ENCODE measurements at regions not wholly inside any gene's neighbourhood (a gene's known extent, or its start where the extent isn't known, plus 50 kb on each side); places are given as distances from the start of the nearest gene placed in this dataset.

DNA sequence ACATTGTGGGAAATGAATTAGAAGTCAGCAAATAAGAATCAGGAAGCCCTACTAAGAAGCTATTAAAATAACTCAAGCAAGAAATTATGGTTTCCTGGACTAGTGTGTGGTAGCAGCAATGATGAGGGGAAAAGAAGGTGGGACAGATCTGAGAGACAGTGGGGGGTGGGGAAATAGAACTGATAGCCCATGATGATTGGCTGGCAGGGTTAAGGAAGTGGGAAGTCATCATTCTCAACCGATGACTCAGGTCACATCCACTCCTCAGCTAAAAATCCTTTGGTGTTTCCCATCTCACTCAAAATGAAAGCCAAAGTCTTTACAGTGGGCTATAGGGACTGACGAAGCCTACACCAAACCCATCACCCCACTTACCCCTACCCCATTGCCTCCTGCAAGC lies 153.9 kb upstream of the ARHGEF26 start:
- H2AFZ ChIP-seq (replicated peaks), result no peak overlapping the region
- H3K9me3 Mint-ChIP-seq, result peaks cover 5% of the 10 kb centered on the region

DNA sequence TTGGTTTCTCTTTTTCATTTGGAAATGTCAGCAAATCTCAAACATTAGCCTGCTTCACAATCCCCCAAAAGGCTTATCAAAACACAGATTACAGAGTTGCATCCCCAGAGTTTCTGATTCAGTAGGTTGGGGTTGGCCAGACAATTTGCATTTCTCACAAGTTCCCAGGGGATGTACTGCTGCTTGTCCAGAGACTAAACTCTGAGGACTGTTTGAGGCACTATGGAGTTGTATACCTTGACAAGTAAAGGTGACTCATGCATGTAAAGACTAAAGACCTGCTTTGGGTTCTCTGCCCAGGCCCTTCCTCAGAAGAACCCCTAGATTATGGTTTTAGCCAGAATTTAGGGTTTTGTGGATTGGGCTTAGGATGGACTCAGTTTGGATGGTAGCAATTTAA lies 151.1 kb upstream of the ARHGEF26 start:
- no peak overlapping the region for H3K4me3 ChIP-seq
- H4K20me1 ChIP-seq (ENCODE audit: low read depth), result no peaks in the 10 kb centered on the region
- H3K9me3 Mint-ChIP-seq, result peaks cover 4% of the 10 kb centered on the region
- H3K36me3 Mint-ChIP-seq, result no peaks in the 10 kb centered on the region
- H3K4me1 ChIP-seq, result no peaks in the 10 kb centered on the region
- no peaks in the 10 kb centered on the region for H3F3A ChIP-seq (ENCODE audit: low read depth)
- H3K27me3 ChIP-seq, result no peaks in the 10 kb centered on the region
- no peaks in the 10 kb centered on the region for H3K36me3 ChIP-seq
- peaks cover 3% of the 10 kb centered on the region for H3K27me3 Mint-ChIP-seq (ENCODE audit: insufficient read depth, low read depth)
- H3K9me3 ChIP-seq (ENCODE audit: low read depth), result no peaks in the 10 kb centered on the region
- no peak overlapping the region for H3K27ac Mint-ChIP-seq
- no peak overlapping the region for H3K9ac ChIP-seq
- DNase-seq (ENCODE audit: low spot score), result no peak
- H3K79me2 ChIP-seq (ENCODE audit: low read depth), result no peaks in the 10 kb centered on the region
- no peak overlapping the region for H3K4me3 Mint-ChIP-seq
- no peak overlapping the region for H2AFZ ChIP-seq (replicated peaks)
- H3K4me2 ChIP-seq, result no peak overlapping the region
- H3K4me1 Mint-ChIP-seq, result no peaks in the 10 kb centered on the region
- TF ChIP-seq EZH2phosphoT487 (IDR thresholded peaks at IDR 0.05) (no peak), EZH2 (IDR thresholded peaks at IDR 0.05) (no peak)
- TF ChIP-seq, protein P1, sequence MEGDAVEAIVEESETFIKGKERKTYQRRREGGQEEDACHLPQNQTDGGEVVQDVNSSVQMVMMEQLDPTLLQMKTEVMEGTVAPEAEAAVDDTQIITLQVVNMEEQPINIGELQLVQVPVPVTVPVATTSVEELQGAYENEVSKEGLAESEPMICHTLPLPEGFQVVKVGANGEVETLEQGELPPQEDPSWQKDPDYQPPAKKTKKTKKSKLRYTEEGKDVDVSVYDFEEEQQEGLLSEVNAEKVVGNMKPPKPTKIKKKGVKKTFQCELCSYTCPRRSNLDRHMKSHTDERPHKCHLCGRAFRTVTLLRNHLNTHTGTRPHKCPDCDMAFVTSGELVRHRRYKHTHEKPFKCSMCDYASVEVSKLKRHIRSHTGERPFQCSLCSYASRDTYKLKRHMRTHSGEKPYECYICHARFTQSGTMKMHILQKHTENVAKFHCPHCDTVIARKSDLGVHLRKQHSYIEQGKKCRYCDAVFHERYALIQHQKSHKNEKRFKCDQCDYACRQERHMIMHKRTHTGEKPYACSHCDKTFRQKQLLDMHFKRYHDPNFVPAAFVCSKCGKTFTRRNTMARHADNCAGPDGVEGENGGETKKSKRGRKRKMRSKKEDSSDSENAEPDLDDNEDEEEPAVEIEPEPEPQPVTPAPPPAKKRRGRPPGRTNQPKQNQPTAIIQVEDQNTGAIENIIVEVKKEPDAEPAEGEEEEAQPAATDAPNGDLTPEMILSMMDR (IDR thresholded peaks at IDR 0.05), result no peak
- H3K27ac ChIP-seq, result no peak overlapping the region

More for the DNA sequence above, 153.9 kb upstream of the ARHGEF26 start:
- Mint-ChIP-seq H3K4me3 (no peak overlapping the region), H3K27ac (no peak overlapping the region), H3K36me3 (no peaks in the 10 kb centered on the region), H3K27me3 (ENCODE audit: insufficient read depth, low read depth) (peaks cover 3% of the 10 kb centered on the region), H3K4me1 (no peaks in the 10 kb centered on the region)
- Histone ChIP-seq H3K4me3 (no peak overlapping the region), H3K36me3 (no peaks in the 10 kb centered on the region), H4K20me1 (ENCODE audit: low read depth) (no peaks in the 10 kb centered on the region), H3F3A (ENCODE audit: low read depth) (no peaks in the 10 kb centered on the region), H3K4me2 (no peak overlapping the region), H3K27ac (no peak overlapping the region), H3K4me1 (no peaks in the 10 kb centered on the region), H3K9me3 (ENCODE audit: low read depth) (no peaks in the 10 kb centered on the region), H3K27me3 (no peaks in the 10 kb centered on the region), H3K9ac (no peak overlapping the region), H3K79me2 (ENCODE audit: low read depth) (no peaks in the 10 kb centered on the region)
- DNase-seq (ENCODE audit: low spot score), result no peak
- TF ChIP-seq, protein P1 (IDR thresholded peaks at IDR 0.05), result no peak
- TF ChIP-seq EZH2phosphoT487 (IDR thresholded peaks at IDR 0.05) (no peak), EZH2 (IDR thresholded peaks at IDR 0.05) (no peak)

DNA sequence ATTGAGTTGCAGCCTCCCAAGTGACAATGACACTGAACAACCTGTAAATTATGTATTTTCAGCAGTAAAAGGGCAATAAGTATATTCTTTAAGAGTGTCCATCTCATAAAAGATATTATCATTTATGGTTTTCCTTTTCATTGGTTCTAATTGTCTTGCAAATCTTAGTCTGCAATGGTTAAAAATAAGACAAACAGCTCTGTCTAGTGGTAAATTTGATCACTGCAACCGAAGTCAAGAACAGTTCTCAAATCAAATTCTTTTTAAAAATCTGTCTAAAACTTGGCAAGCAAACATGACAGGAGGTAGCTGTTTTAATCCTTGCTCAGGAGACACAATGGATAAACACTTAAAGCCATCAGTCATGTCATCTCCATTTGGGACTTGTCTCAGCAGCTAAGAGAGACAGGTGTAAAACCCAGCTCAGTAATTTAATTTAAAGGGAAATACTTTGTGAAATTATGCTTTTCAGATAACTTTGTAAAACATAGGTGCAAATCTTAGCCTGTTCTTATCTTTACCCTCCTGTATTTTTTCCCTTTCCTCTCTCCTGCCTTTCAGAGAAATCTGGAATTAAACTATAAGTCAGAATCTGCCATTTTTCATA lies 150.3 kb upstream of the ARHGEF26 start:
- Mint-ChIP-seq H3K4me3 (no peak overlapping the region), H3K36me3 (no peaks in the 10 kb centered on the region), H3K4me1 (no peaks in the 10 kb centered on the region), H3K9me3 (peaks cover 2% of the 10 kb centered on the region), H3K27ac (no peak overlapping the region), H3K27me3 (ENCODE audit: insufficient read depth, low read depth) (peaks cover 3% of the 10 kb centered on the region)
- Histone ChIP-seq H3K4me3 (no peak overlapping the region), H2AFZ (replicated peaks) (peak overlapping the region; percentile 18), H3K4me1 (no peaks in the 10 kb centered on the region), H4K20me1 (ENCODE audit: low read depth) (no peaks in the 10 kb centered on the region), H3K9ac (no peak overlapping the region), H3K27me3 (no peaks in the 10 kb centered on the region), H3K9me3 (ENCODE audit: low read depth) (no peaks in the 10 kb centered on the region), H3K36me3 (no peaks in the 10 kb centered on the region), H3K27ac (no peak overlapping the region), H3K4me2 (no peak overlapping the region), H3K79me2 (ENCODE audit: low read depth) (no peaks in the 10 kb centered on the region), H3F3A (ENCODE audit: low read depth) (no peaks in the 10 kb centered on the region)
- TF ChIP-seq, protein P1 (IDR thresholded peaks at IDR 0.05), result peak; percentile 63
- TF ChIP-seq EZH2 (IDR thresholded peaks at IDR 0.05), result no peak
- no peak for DNase-seq (ENCODE audit: low spot score)
